NCI-H2227 (cell line): ENCODE measurements at regions not wholly inside any gene's neighbourhood (a gene's known extent, or its start where the extent isn't known, plus 50 kb on each side); places are given as distances from the start of the nearest gene placed in this dataset.

Source experiments
- DNase-seq: peaks from one replicate; lab custom pipeline; 2025; ENCODE audit not compliant: unreplicated experiment; lab: John Stamatoyannopoulos, UW

DNA sequence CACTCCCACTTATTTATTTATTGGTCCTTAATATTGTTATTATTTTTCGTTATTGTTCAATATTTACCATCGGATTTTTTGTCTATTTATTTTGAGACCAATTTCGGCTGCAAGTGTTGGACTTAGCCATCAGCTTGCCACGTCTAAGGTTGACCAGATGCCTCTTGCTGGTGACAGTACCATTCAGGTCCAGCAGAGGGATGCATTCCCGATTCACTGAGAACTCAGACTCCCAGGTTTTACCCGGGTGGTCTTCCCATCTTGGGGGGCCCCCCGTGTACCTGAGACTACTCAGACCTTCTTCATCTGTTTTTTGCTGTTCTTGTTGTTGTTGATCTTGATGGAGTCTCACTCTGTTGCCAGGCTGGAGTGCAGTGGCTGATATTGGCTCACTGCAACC, 1435.2 kb downstream of the UQCRFS1 start:
- no peak for DNase-seq

DNA sequence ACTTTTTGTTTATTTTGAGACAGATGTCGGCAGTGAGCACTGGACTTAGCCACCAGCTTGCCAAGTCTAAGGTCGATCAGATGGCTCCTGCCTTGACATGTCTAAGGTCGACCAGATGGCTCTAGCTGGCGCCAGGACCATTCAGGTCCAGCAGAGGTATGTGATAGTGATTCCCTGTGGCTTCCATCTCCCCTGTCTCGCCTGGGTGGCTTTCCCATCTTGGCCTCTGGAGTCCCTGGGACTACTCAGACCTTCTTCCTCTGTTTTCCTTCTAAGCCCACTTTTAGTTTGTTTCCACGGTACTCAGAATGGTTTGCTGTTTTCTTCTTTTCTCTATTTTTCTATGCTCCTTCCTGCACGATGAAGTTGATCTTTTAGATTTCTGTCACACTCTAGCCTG, 1435.7 kb downstream of the UQCRFS1 start:
- DNase-seq, result no peak

DNA sequence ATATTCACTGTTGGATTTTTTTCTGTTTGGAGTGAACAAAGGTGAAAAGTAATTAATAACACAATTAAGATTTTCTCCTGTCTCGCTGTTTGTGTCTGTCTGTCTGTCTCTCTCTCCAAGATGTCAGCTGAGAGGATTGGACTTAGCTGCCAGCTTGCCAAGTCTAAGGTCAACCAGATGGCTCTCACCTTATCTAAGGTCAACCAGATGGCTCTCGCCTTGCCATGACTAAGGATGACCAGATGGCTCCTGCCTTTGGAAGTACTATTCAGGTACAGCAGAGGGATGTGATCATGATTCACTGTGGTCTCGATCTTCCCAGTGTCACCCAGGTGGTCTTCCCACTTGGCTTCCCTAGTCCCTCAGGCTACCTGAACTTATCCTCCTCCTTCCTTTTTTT, 1436.4 kb downstream of the UQCRFS1 start:
- DNase-seq, result no peak

DNA sequence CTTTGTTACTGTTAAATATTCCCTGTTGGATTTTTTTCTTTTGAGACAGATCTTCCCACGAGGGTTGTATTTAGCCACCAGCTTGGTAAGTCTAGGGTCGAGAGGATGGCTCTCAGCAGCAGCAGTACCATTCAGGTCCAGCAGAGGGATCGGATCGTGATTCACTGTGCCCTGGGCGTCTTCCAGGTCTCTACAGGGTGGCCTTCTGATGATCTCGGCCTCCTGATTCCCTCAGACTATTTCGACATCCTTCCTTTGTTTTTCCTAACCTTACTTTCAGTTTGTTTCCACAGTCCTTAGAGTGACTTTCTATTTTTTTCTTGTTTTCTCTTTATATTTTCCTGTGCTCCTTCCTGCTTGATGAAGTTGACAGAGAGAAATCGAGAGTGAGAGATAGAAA, 1436.9 kb downstream of the UQCRFS1 start:
- DNase-seq, result no peak

DNA sequence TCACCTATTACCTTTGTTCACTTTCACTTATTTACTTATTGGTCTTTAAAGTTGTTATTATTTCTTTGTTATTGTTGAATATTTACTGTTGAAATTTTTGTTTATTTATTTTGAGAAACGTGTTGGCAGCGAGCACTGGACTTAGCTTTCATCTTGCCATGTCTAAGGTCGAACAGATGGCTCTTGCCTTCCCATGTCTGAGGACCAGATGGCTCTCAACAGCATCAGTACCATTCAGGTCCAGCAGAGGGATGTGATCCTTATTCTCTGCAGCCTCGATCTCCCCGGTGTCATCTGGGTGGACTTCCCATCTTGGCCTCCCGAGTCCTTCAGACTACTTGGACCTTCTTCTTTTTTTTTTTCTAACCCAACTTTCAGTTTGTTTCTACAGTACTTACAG, 1437.6 kb downstream of the UQCRFS1 start:
- no peak for DNase-seq

DNA sequence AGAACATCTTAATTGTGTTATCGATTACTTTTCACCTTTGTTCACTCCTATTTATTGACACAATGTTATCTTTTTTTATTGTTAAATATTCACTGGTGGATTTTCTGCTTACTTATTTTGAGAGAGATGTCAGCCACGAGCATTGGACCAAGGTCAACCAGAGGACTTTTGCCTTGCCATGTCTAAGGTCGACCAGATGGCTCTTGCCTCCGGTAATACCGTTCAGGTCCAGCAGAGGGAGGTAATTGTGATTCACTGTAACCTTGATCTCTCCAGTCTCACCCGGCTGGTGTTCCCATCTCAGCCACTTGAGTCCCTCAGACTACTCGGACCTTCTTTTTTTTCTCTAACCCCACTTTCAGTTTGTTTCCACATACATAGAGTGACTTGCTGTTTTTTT, 1438.1 kb downstream of the UQCRFS1 start:
- no peak for DNase-seq

DNA sequence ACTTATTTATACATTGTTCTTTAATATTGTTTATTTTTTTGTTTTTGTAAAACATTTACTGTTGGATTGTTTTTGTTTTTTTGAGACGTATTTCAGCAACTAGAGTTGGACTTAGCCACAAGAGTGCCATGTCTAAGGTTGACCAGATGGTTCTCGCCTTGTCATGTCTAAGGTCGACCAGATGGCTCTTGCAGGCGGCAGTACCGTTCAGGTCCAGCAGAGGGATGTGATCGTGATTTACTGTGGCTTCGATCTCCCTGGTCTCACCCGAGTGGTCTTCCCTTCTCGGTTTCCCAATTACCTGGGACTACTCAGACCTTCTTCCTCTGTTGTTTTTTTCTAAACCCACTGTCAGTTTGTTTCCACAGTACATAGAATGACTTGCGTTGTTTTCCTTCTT, 1438.6 kb downstream of the UQCRFS1 start:
- no peak for DNase-seq

DNA sequence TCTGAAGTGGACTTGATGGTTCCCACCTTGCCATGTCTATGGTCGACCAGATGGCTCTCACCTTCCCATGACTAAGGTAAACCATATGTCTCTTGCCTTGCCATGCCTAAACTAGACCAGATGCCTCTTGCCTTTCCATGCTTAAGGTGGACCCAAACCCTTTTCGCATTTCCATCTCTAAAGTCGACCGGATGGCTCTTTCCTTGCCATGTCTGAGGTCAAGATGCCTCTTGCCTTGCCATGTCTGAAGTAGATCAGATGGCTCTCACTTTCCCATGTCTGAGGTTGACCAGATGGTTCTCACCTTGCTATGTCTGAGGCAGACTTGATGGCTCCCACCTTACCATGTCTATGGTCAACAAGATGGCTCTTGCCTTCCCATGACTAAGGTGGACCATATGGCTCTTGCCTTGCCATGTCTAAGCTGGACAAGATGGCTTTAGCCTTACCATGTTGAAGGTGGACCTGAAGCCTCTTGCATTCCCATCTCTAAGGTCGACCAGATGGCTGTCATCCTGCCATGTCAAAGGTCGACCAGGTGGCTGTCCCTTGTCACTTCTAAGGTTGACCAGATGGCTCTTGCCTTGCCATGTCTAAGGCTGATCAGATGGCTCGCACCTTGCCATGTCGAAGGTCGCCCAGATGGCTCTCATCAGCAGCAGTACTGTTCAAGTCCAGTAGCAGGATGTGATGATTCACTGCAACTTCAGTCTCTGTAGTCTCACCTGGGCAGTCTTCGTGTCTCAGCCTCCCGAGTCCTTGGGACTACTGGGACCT, 1439.4 kb downstream of the UQCRFS1 start:
- DNase-seq, result no peak

DNA sequence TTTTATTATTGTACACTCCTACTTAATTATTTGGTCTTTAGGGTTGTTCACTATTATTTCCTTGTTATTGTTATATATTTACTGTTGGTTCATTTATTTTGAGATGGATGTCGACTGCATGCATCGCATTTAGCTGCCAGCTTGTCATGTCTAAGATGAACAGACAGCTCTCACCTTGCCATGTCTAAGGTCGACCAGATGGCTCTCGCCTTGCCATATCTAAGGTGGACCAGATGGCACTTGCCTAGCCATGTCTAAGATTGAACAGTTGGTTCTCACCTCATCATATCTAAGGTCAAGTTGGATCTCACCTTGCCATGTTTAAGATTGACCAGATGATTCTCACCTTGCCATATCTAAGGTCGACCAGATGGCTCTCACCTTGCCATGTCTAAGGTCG, 1440.9 kb downstream of the UQCRFS1 start:
- no peak for DNase-seq

DNA sequence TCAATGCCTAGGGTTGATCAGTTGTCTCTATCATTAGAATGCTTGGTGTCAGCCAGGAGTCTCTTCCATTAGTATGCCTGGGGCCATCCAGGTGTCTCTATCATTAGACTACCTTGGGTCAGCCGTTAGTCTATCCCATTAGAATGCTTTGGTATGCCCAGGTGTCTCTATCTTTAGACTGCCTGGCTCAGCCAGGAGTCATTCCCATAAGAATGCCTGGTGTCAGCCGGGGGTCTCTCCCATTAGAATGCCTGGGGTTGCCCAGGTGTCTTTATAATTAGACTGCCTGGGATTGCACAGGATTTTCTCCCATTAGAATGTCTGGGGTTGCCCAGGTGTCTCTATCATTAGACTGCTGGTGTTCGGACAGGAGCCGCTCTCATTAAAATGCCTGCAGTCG, 1442.9 kb downstream of the UQCRFS1 start:
- no peak for DNase-seq

DNA sequence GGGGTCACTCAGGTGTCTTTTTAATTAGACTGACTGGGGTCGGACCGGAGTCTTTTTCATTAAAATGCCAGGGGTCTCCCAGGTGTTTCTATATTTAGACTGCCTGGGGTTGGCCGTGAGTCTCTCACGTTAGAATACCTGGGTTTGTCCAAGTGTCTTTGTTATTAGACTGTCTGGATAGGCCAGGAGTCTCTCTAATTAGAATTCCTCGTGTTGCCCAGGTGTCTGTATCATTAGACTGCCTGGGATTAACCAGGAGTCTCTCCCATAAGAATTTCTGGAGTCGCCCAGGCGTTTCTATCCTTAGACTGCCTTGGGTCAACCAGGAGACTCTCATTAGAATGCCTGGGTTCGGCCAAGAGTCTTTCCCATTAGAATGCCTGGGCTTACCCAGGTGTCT, 1445.7 kb downstream of the UQCRFS1 start:
- DNase-seq, result no peak

DNA sequence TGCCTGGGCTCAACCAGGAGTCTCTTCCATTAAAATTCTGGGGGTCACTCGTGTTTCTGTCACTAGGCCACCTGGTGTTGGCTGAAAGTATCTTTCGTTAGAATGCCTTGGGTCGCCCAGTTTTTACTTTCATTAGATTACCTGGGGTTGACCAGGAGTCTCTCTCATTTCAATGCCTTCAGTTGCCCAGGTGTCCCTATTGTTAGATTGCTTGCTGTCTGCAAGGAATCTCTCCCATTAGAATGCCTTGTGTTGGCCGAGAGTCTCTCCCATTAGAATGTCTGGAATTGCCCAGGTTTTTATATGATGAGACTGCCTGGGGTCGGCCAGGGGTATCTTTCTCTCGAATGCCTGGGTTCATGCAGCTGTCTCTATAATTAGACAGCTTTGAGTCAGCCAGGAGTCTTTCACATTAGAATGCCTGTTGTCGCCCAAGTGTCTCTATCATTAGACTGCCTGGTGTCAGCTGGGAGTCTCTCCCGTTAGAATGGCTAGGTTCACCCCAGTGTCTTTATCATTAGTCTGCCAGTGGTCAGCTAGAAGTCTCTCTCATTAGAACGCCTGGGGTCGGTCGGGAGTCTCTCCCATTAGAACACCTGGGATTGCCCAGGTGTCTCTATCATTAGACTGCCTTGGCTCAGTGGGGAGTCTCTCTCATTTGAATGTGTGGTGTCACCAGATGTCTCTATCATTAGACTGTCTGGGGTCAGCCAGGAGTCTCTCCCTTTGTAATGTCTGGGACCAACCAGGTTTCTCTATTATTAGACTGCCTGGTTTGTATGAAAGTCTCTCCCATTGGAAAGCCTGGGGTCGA, 1446.8 kb downstream of the UQCRFS1 start:
- DNase-seq, result no peak

DNA sequence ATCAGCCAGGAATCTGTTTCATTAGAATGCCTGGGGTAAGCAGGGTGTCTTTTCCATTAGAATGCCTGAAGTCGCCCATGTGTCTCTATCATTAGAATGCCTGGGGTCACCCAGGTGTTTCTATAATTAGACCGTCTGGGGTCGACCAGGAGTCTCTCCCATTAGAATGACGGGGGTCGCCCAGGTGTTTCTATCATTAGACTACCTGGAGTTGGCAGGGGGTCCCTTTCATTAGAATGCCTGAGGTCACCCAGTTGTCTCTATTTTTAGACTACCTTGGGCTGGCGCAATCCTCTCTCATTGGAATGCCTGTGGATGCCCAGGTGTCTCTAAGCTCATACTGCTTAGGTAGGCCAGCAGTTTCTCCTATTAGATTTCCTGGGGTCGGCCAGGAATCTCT, 1447.6 kb downstream of the UQCRFS1 start:
- DNase-seq, result no peak

DNA sequence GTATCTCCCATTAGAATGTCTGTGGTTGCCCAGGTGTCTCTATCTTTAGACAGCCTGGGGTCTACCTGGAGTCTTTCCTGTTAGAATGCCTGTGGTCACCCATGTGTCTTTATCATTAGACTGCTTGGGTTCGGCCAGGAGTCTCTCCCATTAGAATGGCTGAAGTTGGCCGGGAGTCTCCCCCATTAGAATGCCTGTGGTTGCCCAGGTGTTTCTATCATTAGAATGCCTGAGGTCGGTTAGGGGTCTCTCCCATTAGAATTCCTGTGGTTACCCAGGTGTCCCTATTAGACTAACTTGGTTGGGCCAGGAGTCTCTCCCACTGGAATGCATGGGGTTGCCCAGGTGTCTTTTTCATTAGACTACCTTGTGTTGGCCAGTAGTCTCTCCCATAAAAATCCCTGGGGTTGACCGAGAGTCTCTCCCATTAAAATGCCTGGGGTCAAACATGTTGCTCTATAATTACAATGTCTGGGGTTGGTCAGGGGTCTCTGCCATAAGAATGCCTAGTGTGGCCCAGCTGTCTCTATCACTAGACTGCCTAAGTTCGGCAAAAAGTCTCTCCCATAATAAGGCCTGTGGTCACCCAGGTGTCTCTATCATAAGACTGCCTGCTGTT, 1448.7 kb downstream of the UQCRFS1 start:
- DNase-seq, result no peak

DNA sequence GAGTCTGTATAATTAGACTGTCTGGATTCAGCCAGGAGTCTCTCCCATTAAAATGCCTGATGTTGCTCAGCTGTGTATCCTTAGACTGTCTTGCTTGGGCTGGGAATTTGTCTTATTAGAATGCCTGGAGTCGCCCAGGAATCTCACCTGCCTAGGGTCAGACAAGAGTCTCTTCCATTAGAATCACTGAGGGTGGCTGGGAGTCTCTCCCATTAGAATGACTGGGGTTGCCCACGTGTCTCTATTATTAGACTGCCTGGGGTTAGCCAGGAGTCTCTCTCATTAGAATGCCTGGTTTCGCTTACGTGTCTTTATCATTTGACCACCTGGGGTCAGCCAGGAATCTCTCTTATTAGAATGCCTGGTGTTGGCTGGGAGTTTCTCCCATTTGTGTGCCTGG, 1450.0 kb downstream of the UQCRFS1 start:
- DNase-seq, result no peak

DNA sequence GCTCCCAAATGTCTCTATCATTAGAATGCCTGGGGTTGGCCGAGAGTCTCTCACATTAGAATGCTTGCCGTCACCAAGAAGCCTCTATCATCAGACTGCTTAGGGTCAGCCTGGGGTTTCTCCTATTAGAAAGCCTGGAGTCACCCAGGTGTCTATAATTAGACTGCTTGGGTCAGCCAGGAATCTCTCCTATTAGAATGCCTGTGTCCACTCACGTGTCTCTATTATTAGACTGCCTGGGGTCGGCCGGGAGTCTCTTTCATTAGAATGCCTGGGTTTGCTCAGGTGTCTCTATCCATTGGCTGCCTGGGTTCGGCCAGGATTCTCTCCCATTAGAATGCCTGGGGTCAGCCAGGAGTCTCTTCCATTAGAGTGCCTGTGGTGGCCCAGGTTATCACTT, 1453.1 kb downstream of the UQCRFS1 start:
- no peak for DNase-seq

DNA sequence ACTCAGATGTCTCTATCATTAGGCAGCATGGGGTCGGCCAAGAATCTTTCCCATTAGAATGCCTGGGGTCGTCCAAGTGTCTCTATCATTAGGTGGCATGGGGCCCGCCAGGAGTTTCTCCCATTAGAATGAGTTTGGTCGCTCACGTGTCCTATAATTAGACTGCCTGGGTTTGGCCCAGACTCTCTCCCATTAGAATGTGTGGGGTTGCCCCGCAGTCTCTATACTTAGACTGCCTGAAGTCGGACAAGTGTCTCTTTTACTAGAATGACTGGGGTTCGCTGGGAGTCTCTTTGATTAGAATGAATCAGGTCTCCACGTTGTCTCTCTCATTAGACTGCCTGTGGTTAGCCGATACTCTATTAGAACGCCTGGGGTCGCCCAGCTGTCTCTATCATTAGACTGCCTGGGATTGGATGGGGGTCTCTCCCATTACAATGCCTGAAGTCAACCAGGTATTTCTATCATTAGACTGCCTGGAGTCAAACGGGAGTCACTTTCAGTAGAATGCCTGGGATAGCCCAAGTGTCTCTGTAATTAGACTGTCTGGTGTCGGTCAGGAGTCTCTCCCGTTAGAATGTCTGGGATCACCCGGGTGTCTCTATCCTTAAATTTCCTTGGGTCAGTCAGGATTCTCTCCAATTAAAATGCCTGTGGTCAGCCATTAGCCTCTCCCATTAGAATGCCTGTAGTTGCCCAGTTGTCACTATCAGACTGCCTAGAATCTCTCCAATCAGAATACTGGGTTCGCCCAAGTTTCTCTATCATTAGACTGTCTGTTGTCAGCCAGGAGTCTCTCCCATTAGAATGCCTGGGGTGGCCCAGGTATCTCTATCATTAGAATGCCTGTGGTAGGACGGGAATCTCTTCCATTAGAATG, 1454.1 kb downstream of the UQCRFS1 start:
- DNase-seq, result no peak

DNA sequence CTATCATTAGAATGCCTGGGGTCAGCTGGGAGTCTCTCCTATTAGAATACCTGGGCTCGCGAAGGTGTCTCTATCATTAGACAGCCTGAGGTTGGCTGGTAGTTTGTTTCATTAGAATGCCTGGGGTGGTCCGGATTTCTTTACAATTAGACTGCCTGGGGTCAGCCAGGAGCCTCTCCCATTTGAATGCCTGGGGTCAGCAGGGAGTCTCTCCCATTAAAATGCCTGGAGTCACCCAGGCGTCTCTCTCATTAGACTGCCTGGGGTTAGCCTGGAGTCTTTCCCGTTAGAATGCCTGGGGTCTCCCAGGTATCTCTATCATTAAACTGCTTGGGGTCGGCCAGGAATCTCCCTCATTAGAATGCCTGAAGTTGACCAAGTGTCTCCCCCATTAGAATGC, 1458.3 kb downstream of the UQCRFS1 start:
- DNase-seq, result no peak

DNA sequence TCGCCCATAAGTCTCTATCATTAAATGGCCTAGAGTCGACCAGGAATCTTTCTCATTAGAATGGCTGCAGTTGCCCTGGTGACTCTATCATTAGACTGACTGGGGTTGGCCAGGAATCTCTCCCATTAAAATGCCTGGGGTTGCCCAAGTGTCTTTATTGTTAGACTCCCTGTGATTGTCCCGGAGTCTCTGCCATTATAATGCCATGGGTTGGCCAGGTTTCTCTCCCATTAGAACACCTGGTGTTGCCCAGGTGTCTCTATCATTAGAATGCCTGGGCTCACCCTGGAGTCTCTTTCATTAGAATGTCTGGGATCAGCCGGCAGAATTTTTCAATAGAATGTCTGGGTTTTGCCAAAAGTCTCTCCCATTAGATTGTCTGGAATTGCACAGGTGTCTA, 1459.3 kb downstream of the UQCRFS1 start:
- no peak for DNase-seq

DNA sequence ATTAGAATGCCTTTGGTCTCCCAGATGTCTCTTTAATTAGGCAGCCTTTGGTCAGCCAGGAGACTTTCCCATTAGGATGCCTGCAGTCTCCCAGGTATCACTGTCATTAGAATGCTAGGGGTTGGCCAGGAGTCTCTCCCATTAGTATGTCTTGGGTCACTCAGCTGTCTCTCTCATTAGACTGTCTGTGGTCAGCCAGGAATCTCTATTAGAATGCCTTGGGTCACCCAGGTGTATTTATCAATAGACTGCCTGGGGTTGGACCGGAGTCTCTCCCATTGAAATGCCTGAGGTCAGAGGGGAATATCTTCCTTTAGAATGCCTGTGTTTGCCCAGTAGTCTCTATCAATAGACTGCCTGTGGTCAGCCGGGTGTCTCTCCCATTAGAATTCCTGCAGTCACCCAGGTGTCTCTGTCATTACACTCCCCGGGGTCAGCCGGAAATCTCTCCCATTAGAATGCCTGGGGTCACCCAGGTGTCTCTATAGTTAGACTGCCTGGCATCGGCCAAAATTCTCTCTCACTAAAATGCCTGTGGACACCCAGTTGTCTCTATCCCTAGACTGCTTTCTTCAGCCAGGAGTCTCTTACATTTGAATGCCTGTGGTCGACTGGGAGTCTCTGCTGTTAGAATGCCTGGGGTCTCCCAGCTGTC, 1460.3 kb downstream of the UQCRFS1 start:
- no peak for DNase-seq

DNA sequence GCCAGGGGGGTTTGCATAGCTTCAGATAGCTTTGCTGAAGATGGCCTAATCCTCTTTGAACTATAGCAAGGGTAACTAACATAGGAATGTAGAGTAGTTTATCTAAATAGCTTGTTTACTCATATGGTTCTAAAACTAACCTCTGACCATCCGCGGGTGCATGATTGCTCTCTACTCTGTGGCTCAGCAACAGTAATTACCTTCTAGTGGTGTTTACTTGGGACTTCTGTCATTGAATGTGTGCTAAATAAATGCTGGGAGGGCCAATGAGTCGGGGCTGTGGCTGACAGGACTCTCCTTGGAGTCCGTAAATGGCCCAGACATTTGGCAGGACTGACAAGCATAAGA, 1461.9 kb downstream of the UQCRFS1 start:
- DNase-seq, result no peak
